ENCODE measurements at regions not wholly inside any gene's neighbourhood (a gene's known extent, or its start where the extent isn't known, plus 50 kb on each side); places are given as distances from the start of the nearest gene placed in this dataset.

DNA sequence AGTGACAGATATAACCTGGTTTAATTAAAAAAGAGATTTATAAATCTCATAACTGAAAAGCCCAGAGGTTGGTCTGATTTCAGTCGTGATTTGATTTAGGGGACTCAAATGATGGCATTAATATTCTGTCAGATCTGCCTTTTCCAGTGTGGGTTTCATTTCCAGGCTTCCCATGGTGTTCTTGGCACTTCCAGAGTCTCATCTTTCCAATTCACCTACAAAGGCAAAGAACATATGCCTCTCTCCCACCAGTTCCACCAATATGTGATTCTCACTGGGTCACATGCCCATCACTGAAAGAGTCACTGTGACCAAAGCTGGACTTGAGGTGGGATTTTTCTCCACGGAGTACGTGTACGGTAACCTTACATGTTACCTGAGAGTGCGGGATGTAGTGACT, 137.4 kb upstream of the IL12B start:
- intact Hi-C loops (cut with DNase I; ENCODE audit: low total_unique reads), result no loop called here
- no peaks in the 10 kb centered on the region for H3K9me3 ChIP-seq
- no peak overlapping the region for H3K27ac ChIP-seq
- TF ChIP-seq POLR2A (IDR thresholded peaks at IDR 0.05) (no peak), CTCF (IDR thresholded peaks at IDR 0.05 in 8 of 11, conservative IDR thresholded peaks at IDR 0.05 in 3 of 11) (no peak)
- H3K4me3 ChIP-seq, result no peak overlapping the region
- no peak for DNase-seq
- 94 to 98% (median 96%) methylated on average over 5 of the region's 5 CpGs for WGBS, 5 donors
- no peaks in the 10 kb centered on the region for H3K36me3 ChIP-seq
- peaks cover 0 to 14% (median 10%) of the 10 kb centered on the region in 6 donors for H3K4me1 ChIP-seq
- no peaks in the 10 kb centered on the region for H3K27me3 ChIP-seq (replicated peaks in 1 of 7)

DNA sequence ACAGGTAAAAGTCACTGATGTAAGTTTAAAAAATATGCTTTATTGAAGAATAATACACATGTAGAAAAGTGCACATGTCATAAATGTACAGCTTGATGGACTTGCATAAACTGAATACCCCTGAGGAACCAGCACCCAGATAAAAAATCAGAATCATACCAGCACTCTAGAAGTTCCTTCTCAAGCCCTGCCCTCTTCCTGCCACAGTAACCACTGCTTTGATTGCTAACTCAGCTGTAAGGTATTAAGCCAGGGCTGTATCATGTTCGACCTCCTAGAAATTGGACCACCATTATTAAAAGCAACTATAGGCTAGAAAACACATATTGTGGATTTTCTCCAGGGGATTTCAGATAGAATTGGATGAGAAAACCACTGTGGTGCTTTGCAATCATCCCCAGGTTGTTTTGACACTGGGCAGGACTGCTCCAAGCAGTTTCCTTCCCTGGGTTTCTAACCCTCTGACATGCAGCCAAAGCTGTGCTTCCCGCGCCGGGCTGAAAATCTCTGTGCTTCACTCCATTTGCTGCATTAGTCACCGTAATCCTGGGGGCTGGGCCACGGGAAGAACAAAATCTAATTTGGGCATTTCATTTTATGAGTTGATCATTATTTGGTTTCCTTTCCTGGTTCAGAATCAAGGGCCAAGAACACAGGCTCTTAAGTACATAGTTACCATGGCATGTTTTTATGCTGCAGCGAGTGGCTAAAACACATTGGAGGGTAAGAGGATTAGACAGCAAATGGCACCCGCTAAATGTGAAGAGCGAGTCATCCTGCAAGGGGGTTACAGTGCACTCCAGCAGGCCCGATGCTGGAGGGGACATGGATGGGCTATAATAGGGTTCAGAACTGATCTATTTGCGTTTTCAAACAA, 139.4 kb upstream of the IL12B start:
- WGBS, 5 donors, result 61 to 76% (median 68%) methylated on average over 11 of the region's 11 CpGs
- Histone ChIP-seq H3K4me1 (peaks cover 0 to 14% (median 10%) of the 10 kb centered on the region in 6 donors), H3K4me3 (no peak overlapping the region), H3K27me3 (replicated peaks in 1 of 7) (no peaks in the 10 kb centered on the region), H3K9me3 (peaks cover 0 to 13% (median 10%) of the 10 kb centered on the region in 8 donors), H3K36me3 (no peaks in the 10 kb centered on the region), H3K27ac (no peak overlapping the region)
- DNase-seq, result no peak
- no peak for TF ChIP-seq POLR2A (IDR thresholded peaks at IDR 0.05)
- TF ChIP-seq POLR2AphosphoS5 (IDR thresholded peaks at IDR 0.05), result no peak
- no peak for TF ChIP-seq CTCF (IDR thresholded peaks at IDR 0.05 in 8 of 11, conservative IDR thresholded peaks at IDR 0.05 in 3 of 11)
- intact Hi-C loops (cut with DNase I; ENCODE audit: low total_unique reads), result no loop called here

- TF ChIP-seq POLR2A (IDR thresholded peaks at IDR 0.05) (no peak), POLR2AphosphoS5 (IDR thresholded peaks at IDR 0.05) (no peak)
- WGBS, 5 donors, result 92 to 97% (median 96%) methylated on average over 2 of the region's 2 CpGs
- H3K27me3 ChIP-seq (replicated peaks in 1 of 7), result no peaks in the 10 kb centered on the region
- H3K9me3 ChIP-seq, result peaks cover 0 to 30% (median 24%) of the 10 kb centered on the region in 8 donors
- H3K4me3 ChIP-seq, result no peak overlapping the region
- H3K4me1 ChIP-seq, result peaks cover 0 to 14% (median 10%) of the 10 kb centered on the region in 6 donors
- no peak overlapping the region for H3K27ac ChIP-seq
- DNase-seq, result no peak
- intact Hi-C loops (cut with DNase I; ENCODE audit: low total_unique reads), result no loop called here
- no peaks in the 10 kb centered on the region for H3K36me3 ChIP-seq
Observed at GRCh38 chr5:159471904-159472303, 141.6 kb upstream of the IL12B start.

GRCh38 chr5:159475026-159475425, 144.7 kb upstream of the IL12B start:
- Histone ChIP-seq H3K27ac (no peak overlapping the region), H3K4me1 (peaks cover 0 to 7% (median 4%) of the 10 kb centered on the region in 6 donors), H3K9me3 (peaks cover 0 to 30% (median 24%) of the 10 kb centered on the region in 8 donors), H3K4me3 (no peak overlapping the region), H3K36me3 (no peaks in the 10 kb centered on the region), H3K27me3 (replicated peaks in 1 of 7) (no peaks in the 10 kb centered on the region)
- intact Hi-C loops (cut with DNase I; ENCODE audit: low total_unique reads), result no loop called here
- no peak for DNase-seq
- TF ChIP-seq POLR2AphosphoS5 (IDR thresholded peaks at IDR 0.05), result no peak
- no peak for TF ChIP-seq POLR2A (IDR thresholded peaks at IDR 0.05)
- no peak for TF ChIP-seq CTCF (IDR thresholded peaks at IDR 0.05 in 8 of 11, conservative IDR thresholded peaks at IDR 0.05 in 3 of 11)
